ENCODE measurements at regions not wholly inside any gene's neighbourhood (a gene's known extent, or its start where the extent isn't known, plus 50 kb on each side); places are given as distances from the start of the nearest gene placed in this dataset.

DNA sequence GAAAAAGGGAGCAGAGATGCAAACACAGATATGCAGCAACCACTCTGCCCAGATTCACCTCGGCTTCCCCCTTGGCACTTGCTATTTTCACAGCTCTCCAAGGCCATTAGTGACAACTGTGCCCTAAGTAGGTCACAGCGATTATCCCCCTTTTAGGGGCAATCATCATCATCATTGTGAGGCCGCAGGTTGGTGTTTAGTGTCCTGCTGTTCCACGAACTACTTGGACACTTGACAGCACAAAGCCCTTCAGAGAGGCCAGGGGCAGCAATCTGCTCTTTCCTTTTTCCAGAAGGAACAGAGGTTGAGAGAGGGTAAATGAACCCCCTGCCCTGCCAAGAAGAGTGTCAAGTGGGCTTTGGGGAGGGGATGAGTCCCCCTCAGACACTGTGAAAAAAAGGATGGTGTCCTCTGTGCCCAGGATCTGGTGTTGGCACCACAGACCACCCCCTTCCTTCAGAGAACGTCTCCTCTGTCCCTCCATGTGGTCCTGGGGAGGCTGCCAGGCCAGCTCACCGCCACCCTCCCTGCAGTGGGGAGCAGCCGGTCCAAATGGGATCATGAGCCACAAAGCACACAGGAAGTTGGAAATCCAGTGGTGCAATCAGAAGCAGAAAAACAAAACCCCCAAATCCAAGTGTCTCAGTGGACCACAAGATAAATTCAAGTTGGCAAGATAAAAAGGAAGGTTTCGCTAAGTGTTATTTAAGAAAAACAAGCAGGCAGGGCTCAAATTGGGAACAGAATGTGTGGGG is 78.4 kb upstream of the MED9 start:
- H3K4me3 ChIP-seq (ENCODE audit: low read length), result no peak overlapping the region
- TF ChIP-seq, protein P1, sequence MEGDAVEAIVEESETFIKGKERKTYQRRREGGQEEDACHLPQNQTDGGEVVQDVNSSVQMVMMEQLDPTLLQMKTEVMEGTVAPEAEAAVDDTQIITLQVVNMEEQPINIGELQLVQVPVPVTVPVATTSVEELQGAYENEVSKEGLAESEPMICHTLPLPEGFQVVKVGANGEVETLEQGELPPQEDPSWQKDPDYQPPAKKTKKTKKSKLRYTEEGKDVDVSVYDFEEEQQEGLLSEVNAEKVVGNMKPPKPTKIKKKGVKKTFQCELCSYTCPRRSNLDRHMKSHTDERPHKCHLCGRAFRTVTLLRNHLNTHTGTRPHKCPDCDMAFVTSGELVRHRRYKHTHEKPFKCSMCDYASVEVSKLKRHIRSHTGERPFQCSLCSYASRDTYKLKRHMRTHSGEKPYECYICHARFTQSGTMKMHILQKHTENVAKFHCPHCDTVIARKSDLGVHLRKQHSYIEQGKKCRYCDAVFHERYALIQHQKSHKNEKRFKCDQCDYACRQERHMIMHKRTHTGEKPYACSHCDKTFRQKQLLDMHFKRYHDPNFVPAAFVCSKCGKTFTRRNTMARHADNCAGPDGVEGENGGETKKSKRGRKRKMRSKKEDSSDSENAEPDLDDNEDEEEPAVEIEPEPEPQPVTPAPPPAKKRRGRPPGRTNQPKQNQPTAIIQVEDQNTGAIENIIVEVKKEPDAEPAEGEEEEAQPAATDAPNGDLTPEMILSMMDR (conservative IDR thresholded peaks at IDR 0.05; ENCODE audit: low read depth, low read length), result no peak
- DNase-seq (ENCODE audit: low read depth), result no peak

DNA sequence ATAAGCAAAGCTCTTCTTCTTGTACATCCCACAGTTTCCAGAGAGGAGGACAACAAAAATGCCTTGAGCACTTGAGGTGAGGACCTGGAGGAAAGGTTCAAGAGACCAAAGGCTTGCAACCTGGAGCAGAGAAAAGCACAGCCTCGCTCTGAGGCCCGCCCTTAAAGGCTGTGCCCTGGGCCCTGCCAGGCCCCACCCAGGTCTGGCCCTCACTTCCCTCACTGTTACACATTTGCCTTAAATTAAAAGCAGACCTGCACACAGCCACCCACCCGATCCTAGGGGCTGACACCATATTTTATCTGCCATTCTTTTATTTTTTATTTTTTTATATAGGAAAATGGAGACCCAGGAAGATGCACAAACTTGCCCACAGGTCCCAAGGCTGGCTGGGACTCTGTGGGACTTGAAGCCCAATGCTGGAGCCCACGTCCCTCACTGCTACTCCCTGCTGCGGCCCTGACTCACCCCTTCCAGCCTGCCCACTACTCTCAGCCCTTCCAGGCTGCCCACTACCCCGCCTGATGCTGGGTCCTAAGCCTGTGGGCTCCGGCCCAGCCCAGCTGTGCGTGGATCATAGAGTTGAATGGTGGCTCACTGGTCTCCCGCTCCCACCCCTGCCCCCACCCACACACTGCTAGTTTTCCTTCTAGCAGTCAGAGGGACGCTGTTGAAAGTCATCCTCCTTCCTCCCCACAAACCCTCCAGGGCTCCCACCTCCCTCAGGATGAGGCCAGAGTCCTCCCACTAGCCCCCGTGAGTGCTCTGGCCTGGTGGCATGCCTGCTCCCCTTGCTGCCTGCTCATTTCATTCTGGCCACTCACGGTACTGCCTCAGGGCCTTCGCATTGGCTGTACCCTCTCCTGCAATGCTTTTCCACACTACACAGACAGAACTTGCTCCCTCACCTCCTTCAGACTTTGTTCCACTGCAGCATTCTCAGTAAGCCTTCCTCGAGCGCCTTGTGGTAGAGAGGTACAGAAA is 77.6 kb upstream of the MED9 start:
- TF ChIP-seq, protein P1 (conservative IDR thresholded peaks at IDR 0.05; ENCODE audit: low read depth, low read length), result no peak
- H3K4me3 ChIP-seq (ENCODE audit: low read length), result no peak overlapping the region
- DNase-seq (ENCODE audit: low read depth), result no peak

DNA sequence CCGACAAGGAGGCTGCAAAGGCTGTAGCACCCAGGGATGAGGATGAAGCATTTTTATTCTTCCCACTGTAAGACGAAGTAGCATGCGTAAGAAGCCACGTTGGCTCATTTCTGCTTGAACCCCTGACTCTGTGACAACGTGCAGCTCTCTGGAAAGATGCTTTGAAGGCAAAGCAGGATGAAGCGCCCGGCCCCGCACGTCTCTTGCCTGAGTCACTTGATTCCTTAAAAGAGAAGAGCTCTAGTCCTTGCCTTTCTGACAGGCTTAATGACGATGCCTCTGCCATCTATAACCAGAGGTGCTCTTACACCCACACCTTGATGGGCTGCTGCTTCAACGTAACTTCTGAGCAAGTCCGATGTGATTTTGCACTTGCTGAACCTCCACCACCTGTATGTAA is 76.7 kb upstream of the MED9 start:
- TF ChIP-seq, protein P1 (conservative IDR thresholded peaks at IDR 0.05; ENCODE audit: low read depth, low read length), result no peak
- DNase-seq (ENCODE audit: low read depth), result no peak
- no peak overlapping the region for H3K4me3 ChIP-seq (ENCODE audit: low read length)

DNA sequence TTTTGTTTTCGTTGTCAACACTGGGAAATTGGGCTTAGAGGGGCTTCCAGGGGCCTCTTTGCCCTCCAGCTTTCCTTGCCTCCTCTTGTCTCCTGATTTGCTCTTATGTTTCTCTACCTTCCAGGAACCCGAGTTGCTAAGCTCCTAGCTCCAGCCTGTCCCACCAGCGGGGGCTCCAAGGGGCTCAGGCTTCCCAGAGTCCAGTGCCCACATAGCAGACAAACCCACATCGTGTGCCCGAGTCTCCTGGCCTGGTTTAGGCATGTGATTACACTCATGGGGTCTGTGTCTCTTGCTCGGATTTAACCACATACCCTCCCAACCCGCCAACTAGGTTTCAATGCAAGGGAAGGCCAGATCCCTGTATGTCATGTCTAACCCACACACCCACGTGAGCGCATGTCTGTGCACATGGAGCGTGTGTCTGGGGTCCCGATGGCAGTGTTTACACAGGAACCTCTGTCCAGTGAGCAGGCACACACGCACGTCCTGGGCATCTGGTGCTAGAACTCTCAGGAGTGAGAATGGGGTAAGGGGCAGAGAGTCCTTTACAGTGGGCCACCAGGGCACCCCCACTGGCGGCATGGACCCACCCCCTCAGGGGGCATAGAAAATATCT is 76.1 kb upstream of the MED9 start:
- TF ChIP-seq, protein P1 (conservative IDR thresholded peaks at IDR 0.05; ENCODE audit: low read depth, low read length), result no peak
- DNase-seq (ENCODE audit: low read depth), result no peak
- no peak overlapping the region for H3K4me3 ChIP-seq (ENCODE audit: low read length)

DNA sequence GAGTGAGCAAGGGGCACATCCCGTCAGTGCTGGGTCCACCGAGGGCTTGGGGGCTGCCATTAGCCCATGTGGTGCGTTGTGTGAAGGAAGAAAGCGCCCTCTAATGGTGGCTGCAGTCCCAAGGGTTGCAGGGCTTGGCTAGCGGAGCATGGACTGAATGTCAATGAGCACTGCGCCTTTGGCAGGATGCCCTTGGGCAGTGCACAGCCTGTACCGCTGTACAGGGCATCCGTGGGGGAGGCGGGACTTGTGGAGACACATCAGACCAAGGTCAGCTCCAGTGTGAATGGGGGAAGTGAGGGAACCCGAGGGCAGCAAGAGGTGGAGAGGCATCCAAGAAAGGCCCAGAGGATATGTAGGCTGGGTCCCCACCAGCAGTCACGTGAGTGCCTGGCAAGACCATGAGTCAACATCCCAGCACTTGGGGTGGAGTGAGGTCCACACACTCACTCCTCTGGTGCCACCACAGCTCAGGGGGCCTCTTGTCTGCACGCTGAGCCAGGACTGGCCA is 75.5 kb upstream of the MED9 start:
- H3K4me3 ChIP-seq (ENCODE audit: low read length), result no peak overlapping the region
- DNase-seq (ENCODE audit: low read depth), result no peak
- TF ChIP-seq, protein P1 (conservative IDR thresholded peaks at IDR 0.05; ENCODE audit: low read depth, low read length), result peak; percentile 27

DNA sequence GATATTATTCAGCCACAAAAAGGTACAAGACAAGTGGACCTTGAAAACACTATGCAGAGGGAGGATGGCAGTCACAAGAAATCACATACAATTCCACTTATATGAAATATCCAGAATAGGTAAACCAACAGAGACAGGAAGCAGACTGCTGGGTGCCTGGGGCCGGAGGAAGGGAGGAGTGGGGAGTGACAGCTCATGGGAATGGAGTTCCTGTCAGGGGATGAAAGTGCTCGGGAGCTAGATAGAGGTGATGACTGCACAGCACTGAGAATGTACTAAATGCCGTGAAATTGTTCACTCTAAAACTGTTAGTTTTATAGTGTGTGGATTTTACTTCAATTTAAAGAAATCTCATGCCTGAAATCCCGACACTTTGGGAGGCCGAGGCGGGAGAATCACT is 74.2 kb upstream of the MED9 start:
- no peak for DNase-seq (ENCODE audit: low read depth)
- TF ChIP-seq, protein P1 (conservative IDR thresholded peaks at IDR 0.05; ENCODE audit: low read depth, low read length), result no peak
- H3K4me3 ChIP-seq (ENCODE audit: low read length), result no peak overlapping the region

All from retinal pigment epithelial cell (primary cell).